G401.6 (cell line): ENCODE measurements at regions not wholly inside any gene's neighbourhood (a gene's known extent, or its start where the extent isn't known, plus 50 kb on each side); places are given as distances from the start of the nearest gene placed in this dataset.
A peak's percentile ranks its signal among the peaks of the same experiment; 100 is the strongest.
"Not testable (repeated sequence)": the region's sequence is repeated elsewhere in the genome, so short reads cannot be mapped to it uniquely, and the experiment has no call there.

Experiments used
- FAIRE-seq: peaks from 2 replicates; lab custom pipeline; 2012; peaks lifted over from hg19 to GRCh38; lab: Jason Lieb, UNC

DNA sequence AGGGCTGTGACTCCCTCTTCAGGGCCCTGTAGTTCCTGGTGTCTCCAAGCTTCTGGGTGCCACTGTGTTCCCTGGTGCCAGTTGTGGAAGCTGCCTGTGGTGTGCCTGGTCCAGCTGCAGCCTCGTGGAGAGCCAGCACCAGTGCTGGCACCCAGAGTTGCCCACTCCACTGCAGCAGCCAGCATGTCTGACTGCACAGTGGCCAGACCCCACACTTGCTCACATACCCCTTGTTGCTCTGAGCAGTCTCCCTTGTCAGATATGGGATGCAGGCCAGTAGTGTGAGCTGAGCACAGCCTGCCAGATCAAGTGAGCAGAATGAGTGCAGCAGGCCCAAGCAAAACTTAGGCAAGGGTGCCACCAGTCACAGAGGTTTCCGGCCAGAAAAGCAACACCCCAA, 108.6 kb downstream of the ZMAT1 start:
- no peak for FAIRE-seq

- not testable (repeated sequence) for FAIRE-seq
These were observed 114.1 kb downstream of the ZMAT1 start for GRCh38 chrX:101817739-101818138.

- no peak for FAIRE-seq
These were observed 118.6 kb downstream of the ZMAT1 start for GRCh38 chrX:101813200-101813599.

DNA sequence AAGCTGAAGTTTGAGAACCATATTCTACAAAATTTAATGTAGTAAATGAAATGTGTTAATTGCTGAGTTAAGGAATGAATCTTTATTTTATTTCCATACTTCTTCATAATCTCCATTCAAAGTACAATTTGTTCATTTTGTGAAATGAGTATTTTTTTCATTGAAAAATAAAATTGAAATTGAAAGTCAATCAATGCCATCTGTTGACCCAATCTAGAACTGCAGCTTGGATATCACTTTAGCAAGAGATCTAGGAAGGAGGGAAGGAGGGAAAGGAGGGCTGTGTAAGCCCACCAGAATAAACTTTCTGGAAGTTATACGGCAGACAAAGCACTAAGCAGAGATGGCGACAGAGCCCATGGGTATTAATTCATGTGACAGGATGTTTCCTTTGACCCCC, 128.4 kb downstream of the ZMAT1 start:
- peak; percentile 80 for FAIRE-seq

DNA sequence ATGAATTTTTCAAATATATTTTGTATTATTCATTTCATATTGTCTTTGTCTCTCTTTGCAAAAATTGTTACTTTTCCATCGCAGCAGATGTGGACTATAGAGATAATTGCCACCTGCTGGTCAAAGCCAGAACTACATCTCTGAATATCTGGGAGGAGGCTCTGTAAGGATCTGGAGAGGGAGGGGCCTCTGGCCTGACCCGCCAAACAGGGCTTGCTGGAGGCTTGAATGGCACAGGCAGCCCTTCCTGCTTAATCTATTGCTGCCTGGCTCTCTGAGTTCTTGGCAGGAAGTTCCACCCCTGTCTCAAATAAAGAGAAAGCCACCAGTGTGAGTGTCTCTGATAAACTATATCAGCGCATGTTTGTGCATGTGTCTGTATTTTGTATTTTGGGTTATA, 132.4 kb downstream of the ZMAT1 start:
- peak; percentile 98 for FAIRE-seq

GRCh38 chrX:101787934-101788333, 128.3 kb upstream of the ARMCX2 start:
- FAIRE-seq = no peak

DNA sequence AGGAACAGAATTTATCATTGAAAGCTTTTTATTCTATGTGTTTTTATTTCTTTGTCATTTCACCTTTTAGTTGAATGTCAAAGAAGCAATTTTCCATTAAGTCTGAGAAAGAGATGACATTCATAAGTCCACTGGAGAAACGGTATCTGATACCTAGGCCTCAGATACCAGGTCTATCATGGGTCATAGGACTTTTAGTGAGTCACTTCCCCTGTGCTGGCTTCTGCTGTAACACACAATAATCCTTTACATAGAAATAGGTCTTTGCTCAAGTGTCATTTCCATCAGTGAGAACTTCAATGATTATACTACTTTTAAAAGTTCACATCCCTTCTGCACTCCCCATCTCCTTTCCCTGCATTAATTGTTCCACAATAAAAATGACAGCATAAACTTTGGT, 125.5 kb upstream of the ARMCX2 start:
- FAIRE-seq = no peak

- not testable (repeated sequence) for FAIRE-seq
These were observed 120.8 kb upstream of the ARMCX2 start for GRCh38 chrX:101780421-101780820.

DNA sequence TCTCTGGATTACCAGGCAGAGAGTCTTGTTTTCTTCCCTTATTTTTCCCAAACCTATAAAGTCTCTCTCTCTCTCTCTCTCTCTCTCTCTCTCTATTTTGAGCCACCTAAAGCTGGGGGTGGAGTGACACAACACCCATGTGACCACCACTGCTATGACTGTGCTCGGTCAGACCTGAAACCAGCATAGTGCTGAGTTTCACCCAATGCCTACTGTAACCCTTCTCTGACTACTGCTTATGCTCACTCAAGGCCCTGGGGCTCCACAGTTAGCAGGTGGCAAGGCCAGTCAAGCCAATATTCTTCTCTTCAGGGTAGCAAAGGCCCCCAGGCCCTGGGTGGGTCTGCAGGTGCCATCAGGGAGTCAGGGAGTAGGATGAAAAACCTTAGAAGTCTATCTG, 114.7 kb upstream of the ARMCX2 start:
- FAIRE-seq = no peak

DNA sequence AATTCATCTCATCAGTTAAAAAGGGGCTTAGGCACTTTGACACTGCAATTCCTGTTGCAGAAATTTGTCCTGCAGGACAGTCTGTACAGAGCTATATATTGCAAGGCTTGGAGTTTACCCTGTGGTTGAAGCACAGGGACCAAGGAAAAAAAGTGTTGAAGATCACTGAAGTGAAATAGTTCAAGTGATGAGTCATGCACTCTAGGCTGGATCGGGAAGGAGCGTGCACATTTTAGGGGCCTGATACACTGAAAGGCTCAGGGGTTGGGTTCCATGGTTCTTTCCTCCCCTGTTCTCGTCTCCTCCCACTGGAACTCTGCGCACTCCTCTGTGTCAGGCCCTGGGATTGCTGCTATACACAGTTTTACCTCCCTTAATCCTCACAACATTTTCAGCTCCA, 104.9 kb upstream of the ARMCX2 start:
- FAIRE-seq = no peak

GRCh38 chrX:101759000-101759399, 99.3 kb upstream of the ARMCX2 start:
- peak; percentile 67 for FAIRE-seq

DNA sequence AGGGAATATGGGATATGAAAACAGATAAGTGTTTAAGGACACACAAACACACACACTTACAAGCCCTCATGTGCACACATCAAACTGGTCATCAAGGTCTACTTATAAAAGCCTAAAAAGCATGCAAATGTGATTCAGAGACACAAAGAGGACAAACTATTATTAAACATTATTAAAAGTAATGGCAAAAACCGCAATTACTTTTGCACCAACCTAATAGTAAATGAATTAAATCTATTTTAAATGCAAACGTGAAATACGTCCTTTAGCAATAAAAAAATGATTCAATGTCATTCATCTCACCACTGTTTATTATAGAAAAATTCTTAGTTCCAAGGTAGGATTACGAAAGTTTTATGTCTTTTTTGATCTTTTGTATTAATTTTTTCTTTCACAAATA, 91.1 kb upstream of the ARMCX2 start:
- no peak for FAIRE-seq

DNA sequence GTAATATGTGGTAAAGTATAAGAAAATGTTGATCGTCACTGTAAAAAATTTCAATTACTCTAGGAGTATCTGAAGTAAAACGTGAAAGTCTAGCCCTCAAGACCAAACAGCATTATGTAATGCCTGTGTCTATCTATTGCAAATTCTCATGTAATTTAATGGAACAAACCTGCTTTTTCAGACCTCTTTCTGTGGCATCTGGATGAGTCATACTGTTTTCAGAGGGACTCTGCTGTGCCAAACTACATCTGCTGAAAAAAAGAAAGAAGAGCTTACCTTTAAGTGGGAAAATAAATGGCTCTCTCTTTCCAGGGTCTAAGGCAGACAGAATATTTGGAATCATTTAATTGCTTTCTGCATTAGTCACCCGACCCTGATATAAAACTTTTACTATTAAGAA, 89.8 kb upstream of the ARMCX2 start:
- FAIRE-seq = no peak

DNA sequence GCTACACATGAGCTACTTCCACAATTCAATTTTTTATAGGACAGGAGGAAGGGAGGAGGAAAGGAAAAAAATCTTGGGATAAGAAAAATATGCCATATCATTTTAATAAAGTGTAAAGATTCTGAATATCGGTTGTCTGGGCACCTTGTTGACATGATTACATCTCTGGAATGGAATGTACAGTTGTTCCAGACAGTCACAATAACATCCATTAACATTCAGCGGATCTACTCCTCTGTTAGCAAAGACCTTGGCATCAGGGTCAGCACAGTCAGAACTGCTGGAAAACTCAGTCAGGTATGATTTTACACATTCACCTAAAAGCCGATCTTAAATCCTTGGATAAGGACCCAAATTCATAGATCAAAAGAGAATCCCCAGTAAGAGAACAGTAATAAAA, 85.4 kb upstream of the ARMCX2 start:
- FAIRE-seq = no peak

GRCh38 chrX:101744085-101744484, 84.4 kb upstream of the ARMCX2 start:
- FAIRE-seq = no peak

DNA sequence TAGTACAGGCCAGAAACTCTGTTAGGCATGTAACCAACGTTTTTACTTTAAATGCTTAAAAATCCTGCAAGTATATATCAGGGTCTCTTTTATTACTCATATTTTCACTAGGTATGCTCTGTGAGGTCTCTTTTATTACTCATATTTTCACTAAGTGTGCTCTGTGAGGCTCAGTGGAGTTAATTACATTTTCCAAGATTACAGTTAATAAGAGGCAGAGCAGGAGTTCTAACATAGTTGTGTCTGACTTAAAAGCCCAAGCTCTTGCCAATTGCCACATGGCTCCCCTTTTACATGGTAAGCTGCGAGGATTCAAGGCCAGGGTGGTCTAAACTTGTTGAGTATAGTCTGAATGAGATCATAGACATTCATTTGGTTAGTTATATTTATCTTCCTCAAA, 81.0 kb upstream of the ARMCX2 start:
- no peak for FAIRE-seq

DNA sequence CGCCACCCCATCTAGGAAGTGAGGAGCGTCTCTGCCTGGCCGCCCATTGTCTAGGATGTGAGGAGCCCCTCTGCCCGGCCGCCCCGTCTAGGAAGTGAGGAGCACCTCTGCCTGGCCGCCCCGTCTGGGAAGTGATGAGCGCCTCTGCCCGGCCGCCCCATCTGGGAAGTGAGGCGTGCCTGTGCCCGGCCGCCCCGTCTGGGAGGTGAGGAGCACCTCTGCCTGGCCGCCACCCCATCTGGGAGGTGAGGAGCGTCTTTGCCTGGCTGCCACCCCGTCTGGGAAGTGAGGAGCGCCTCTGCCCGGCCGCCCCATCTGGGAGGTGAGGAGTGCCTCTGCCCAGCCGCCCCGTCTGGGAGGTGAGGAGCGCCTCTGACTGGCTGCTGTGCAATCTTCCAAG, 79.2 kb upstream of the ARMCX2 start:
- not testable (repeated sequence) for FAIRE-seq

DNA sequence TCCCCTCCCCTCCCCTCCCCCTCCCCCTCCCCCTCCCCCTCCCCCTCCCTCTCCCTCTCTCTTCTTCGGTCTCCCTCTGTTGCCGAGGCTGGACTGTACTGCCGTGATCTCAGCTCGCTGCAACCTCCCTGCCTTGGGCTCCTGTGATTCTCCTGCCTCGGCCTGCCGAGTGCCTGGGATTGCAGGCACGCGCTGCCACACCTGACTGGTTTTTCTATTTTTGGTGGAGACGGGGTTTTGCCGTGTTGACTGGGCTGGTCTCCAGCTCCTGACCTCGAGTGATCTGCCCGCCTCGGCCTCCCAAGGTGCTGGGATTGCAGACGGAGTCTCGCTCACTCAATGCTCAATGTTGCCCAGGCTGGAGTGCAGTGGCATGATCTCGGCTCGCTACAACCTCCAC, 78.8 kb upstream of the ARMCX2 start:
- FAIRE-seq = not testable (repeated sequence)

DNA sequence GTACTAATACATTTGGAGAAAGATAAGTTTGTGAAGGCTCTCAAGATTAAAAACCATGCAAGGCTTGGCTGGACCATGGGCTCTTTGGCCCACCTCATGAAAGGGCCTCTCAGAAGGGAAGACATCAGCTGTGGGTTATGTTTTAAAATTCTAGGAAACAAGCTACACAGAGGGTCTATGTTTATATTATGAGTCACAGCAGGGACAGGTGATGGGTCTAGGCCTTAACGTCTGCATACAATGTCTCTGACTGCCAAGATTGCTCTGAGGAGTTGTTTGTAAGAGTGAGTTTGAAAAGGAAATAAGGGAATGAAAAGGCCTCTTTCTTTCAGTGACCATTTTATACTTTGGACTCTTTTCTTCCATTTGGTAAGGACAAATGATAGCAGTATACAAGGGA, 77.0 kb upstream of the ARMCX2 start:
- no peak for FAIRE-seq

DNA sequence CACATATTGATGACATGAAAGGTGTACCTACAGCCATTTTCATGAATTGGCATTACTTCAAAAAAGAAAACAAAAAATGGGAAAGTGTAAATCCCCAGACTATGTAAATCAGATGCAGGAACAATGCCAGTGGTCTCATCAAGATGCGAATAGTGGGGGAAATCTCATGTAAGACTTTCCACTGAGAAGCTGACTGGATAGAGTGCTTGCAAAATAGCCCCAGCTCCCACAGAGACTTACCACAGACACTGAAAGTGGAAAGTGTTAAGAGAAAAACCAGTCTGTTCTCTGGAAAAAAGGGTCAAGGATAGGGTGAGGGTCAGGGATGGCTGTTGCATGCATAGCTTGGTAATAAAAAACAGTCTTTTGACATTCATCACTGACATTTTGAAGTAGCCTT, 73.2 kb upstream of the ARMCX2 start:
- FAIRE-seq = no peak

DNA sequence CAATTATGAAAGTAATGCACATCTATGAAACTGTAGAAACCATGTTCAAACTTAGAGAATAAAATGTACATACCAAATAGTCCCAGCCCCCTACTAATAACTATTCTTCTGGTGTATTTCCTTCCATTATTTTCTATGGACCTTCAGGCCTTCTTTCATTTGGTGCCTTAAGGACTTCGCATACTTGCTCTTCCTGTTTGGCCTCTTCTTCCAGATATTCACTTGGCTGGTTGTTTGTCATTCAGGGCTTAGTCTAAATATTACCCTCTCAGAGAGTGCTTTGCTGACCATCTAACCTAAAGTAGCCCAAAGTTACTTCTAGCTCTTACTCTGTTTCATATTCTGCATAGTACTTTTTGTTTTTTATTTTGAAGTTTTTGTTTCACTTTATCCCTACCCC, 70.3 kb upstream of the ARMCX2 start:
- no peak for FAIRE-seq
